GM12875 (cell line): ENCODE measurements at regions not wholly inside any gene's neighbourhood (a gene's known extent, or its start where the extent isn't known, plus 50 kb on each side); places are given as distances from the start of the nearest gene placed in this dataset.
"Not testable (repeated sequence)": the region's sequence is repeated elsewhere in the genome, so short reads cannot be mapped to it uniquely, and the experiment has no call there.

Experiments
- H3K4me3 ChIP-seq: one replicate; pipeline ENCODE4 v1.5.1; 2011; ENCODE audit warnings: low read depth, low read length, control low read depth
- CTCF ChIP-seq: IDR thresholded peaks from 2 replicates; pipeline ENCODE4 v1.5.1; 2011; ENCODE audit warnings: low read depth, mild to moderate bottlenecking, control low read depth, inconsistent platforms, low read length, moderate library complexity, borderline replicate concordance; ENCODE audit not compliant: insufficient read depth

DNA sequence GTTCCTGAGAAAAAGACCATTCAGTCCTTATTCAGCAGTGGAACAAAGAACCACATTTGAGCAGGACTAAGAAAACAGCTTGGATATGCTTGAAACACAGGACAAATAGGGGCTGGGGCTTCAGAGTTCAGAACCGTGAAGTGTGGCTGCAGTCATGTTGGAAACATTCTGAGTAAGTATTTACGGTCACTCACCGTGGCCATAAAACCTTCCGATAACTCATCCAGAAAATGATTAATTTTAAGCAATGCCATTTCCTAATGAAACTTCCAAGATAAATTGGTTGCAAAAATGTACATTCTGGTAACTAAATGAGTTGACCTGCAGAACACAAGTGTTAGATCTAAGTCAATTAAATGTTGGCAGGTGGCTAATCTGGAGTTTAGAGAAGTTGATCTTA, 279.2 kb downstream of the CXCL12 start:
- no peak overlapping the region for H3K4me3 ChIP-seq
- no peak for TF ChIP-seq CTCF

DNA sequence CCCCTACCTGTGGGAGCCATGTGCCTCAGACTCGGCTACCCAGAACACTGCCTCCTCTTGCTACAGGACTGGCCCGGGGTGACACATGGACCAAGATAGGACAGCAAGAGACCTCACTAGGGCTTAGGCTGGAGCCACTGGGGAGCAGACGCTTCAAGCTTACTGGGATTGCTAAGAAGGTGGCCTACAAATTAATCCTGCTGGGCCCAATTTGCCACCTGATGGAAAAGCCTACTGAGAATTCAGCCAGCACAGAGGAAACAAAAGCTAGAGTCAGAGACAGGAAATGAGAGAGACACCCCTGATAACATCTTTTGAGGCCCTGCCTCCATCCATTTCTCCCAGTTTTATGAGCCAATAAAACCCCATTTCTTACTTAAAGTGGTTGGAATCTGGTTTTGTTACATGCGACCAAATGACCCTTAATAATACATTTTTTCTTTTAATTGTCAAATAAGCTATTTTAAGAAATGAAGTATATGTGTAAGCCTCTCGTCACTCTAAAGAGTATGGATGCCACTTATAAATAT, 282.1 kb downstream of the CXCL12 start:
- H3K4me3 ChIP-seq: no peak overlapping the region
- no peak for TF ChIP-seq CTCF

- no peak overlapping the region for H3K4me3 ChIP-seq
- no peak for TF ChIP-seq CTCF
These were observed 283.8 kb downstream of the CXCL12 start for GRCh38 chr10:44101082-44101481.

- no peak overlapping the region for H3K4me3 ChIP-seq
These were observed 285.4 kb downstream of the CXCL12 start for GRCh38 chr10:44099511-44099910.

DNA sequence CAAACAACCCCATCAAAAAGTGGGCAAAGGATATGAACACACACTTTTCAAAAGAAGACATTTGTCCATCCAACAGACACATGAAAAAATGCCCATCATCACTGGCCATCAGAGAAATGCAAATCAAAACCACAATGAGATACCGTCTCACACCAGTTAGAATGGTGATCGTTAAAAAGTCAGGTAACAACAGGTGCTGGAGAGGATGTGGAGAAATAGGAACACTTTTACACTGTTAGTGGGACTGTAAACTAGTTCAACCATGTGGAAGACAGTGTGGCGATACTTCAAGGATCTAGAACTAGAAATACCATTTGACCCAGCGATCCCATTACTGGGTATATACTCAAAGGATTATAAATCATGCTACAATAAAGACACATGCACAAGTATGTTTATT, 288.7 kb downstream of the CXCL12 start:
- not testable (repeated sequence) for H3K4me3 ChIP-seq

More at GRCh38 chr10:44099511-44099910, 285.4 kb downstream of the CXCL12 start:
- no peak for TF ChIP-seq CTCF

DNA sequence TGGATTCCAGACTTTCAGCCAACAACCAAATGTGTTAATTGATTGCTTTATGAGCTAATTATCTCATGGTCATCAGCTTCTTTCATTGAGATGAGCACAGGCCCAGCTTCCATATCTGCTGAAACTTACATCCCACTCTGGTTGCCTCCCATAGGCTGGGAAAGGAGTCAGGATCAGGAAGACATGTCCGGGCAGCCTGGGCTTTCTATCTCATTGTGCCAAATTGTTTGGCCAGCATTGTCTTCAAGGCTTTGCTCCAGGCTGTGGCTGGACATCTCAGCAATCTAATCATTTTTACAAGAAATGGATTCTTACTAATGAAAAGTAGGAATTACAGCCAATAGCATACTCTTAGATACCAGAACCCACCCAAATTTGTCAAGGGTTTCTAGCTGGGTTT, 295.2 kb downstream of the CXCL12 start:
- no peak for TF ChIP-seq CTCF
- no peak overlapping the region for H3K4me3 ChIP-seq

DNA sequence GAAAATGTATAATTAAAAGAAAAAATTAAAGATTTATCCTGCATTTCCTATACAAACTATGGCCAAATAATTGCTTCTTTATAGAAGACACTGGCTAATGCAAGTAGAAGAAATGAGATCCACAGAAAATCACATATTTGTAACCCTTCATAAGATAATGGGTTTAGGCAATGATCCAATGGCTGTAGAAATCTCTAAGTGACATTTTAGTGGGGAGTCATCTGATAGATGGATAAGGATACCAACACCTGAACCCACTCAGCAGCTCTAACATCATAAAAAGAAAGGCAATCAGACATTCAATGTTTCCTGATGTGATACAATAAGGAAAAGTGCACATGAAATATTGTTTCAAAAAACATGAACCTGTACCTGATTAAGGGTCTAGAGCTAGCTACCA, 297.5 kb downstream of the CXCL12 start:
- TF ChIP-seq CTCF: no peak

More for the DNA sequence above, 297.5 kb downstream of the CXCL12 start:
- no peak overlapping the region for H3K4me3 ChIP-seq
